ENCODE measurements at regions not wholly inside any gene's neighbourhood (a gene's known extent, or its start where the extent isn't known, plus 50 kb on each side); places are given as distances from the start of the nearest gene placed in this dataset.

GRCh38 chr4:120977435-120977997 lies 55.0 kb upstream of the PRDM5 start:
- no peaks in the 10 kb centered on the region for H3K36me3 Mint-ChIP-seq (ENCODE audit: low read depth)
- H3K27ac Mint-ChIP-seq = no peak overlapping the region
- H3K4me3 Mint-ChIP-seq = no peak overlapping the region
- no peaks in the 10 kb centered on the region for H3K4me1 Mint-ChIP-seq
- DNase-seq = peak; percentile 63
- H3K27me3 Mint-ChIP-seq = peaks cover 6% of the 10 kb centered on the region
- no peaks in the 10 kb centered on the region for H3K9me3 Mint-ChIP-seq
- intact Hi-C loops (cut with micrococcal nuclease) = loop anchor here (1.0 kb wide), 1 partner anchor 258 kb away; no protein-coding TSS in a partner anchor

- no peaks in the 10 kb centered on the region for H3K9me3 Mint-ChIP-seq
- intact Hi-C loops (cut with micrococcal nuclease) = no loop called here
- no peak overlapping the region for H3K4me3 Mint-ChIP-seq
- no peaks in the 10 kb centered on the region for H3K36me3 Mint-ChIP-seq (ENCODE audit: low read depth)
- H3K27me3 Mint-ChIP-seq = peaks cover 4% of the 10 kb centered on the region
- H3K27ac Mint-ChIP-seq = no peak overlapping the region
- no peaks in the 10 kb centered on the region for H3K4me1 Mint-ChIP-seq
- no peak for DNase-seq
These were observed 50.7 kb upstream of the PRDM5 start for GRCh38 chr4:120973207-120973606.

Measured in activated CD4-positive, alpha-beta T cell treated with anti-CD3 and anti-CD28 coated beads, Interleukin-2, amount 10 ng/mL, durations not matched to agents 24 days and 14 days (primary cell).